ENCODE measurements at regions not wholly inside any gene's neighbourhood (a gene's known extent, or its start where the extent isn't known, plus 50 kb on each side); places are given as distances from the start of the nearest gene placed in this dataset.
"Not testable (repeated sequence)": the region's sequence is repeated elsewhere in the genome, so short reads cannot be mapped to it uniquely, and the experiment has no call there.

DNA sequence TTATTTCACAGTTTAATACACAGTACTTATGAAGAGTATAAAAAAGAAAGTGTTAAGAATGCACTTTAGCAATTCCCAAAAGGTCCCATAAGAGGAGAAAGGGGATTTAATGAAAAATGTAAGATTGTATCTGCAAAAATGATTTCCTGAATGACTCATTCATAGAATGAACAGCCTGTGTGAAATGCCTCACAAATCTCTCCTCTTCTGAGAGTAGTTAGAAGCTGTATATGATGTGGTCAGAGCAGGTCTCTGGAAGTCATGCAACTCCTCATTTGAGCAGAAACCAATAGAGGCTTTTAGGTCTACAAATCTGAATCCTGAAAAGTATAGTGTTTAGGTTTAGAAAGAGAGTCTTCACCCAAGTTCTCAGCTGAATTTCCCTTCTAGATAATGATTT, 381.3 kb upstream of the INTU start:
- DNase-seq: no peak

DNA sequence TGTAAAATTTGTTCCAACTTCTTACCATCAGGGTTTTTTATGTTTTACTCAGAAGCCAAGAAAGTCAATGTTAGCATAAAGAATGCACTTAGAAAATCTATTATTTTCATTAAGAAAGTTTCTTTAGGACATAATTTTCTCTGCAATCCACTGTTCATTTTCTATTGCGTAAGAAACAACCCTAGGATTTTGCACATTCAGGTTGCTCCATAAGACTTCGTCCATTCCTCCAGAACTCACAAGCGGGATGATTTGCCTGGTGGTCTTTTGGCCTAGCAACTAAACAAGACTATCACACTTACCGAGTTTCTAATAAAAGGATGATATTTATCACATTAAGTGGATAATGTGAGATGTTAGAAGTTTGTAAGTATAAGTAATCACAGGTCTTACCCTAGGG, 376.3 kb upstream of the INTU start:
- DNase-seq: no peak

DNA sequence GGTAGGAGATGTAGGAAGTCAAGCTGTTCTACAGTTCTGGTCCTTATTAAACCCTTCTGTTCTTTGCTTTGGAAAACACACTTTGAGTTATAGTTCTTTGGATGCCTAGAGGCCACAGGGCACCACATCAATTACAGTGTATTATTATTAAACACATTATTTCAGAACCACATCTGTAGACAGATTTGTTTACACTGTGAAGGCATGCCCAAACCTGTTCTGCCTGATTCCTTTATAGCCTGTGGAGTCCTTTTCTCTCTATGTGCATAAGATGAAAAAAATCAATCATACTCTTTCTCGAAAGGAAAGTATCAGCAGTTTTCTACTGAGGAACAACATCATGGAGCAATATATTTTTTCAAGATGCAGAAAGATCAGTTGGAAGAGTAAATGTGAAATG, 371.3 kb upstream of the INTU start:
- DNase-seq: peak in 2 of 3 experiments; percentile 17 to 80

GRCh38 chr4:127268367-127268766, 364.4 kb upstream of the INTU start:
- no peak for DNase-seq

GRCh38 chr4:127277023-127277422, 355.7 kb upstream of the INTU start:
- not testable (repeated sequence) for DNase-seq

GRCh38 chr4:127284236-127284635, 348.5 kb upstream of the INTU start:
- no peak for DNase-seq

DNA sequence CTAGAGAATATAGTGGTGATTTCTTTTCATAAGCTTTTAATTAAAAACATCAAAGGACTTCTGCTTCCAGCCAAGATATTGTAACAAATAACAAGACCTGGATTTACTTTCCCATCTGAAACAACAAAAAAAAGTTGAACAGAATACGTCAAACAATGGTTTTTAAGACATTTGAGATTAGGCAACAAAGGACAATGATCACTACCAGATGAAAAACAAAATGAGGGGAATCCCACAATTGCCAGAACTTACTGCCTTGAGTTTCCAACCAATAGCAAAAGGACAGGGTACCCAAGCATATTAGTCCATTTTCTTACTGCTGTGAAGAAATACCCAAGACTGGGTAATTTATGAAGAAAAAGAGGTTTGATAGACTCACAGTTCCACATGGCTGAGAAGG, 341.4 kb upstream of the INTU start:
- DNase-seq: no peak

- no peak for DNase-seq
Measured at GRCh38 chr4:127293496-127293895, 339.3 kb upstream of the INTU start.

DNA sequence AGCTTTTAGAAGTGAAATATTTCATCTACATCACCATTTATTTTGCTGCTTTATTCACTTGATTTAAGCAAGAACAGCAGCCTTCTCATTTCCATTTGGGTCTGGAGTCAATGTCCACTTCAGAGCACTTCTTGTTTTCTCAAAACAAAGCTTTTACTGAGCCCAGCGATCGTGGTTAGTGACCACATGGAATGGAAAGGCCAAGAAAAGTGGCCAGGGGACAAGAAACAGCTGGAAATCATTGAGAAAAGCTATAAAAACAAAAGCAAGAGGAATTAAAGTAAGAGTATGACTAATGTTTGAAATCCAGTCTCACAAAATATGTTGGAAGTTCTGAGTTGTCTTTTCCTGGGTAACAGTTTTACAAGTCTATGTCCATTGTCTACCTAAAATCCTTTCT, 328.4 kb upstream of the INTU start:
- no peak for DNase-seq

DNA sequence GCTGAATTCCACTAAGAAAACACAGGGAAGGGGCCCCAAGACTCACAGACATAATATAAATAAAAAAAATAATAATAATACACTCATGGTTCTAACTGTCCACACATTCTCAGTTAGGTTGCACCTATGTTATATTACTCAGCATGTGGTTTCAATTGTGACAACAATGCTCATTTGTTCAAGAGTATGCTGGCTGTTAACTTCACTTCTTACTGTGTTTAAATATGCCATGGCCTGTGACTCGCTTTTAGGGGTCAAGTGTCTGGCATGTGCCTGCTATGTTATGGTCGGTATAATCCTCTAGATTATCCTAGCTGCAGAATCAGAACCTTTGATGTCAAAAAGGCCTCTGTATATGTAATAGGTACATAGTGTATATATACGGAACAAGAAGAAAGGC, 324.8 kb upstream of the INTU start:
- DNase-seq: peak in 1 of 3 experiments; percentile 15

- DNase-seq: no peak
Measured at GRCh38 chr4:127309369-127310102, 323.2 kb upstream of the INTU start.

GRCh38 chr4:127311371-127311770, 321.4 kb upstream of the INTU start:
- no peak for DNase-seq

- DNase-seq: no peak
Measured at GRCh38 chr4:127311924-127312323, 320.8 kb upstream of the INTU start.

GRCh38 chr4:127313767-127314166, 319.0 kb upstream of the INTU start:
- no peak for DNase-seq

GRCh38 chr4:127327491-127327890, 305.3 kb upstream of the INTU start:
- no peak for DNase-seq

DNA sequence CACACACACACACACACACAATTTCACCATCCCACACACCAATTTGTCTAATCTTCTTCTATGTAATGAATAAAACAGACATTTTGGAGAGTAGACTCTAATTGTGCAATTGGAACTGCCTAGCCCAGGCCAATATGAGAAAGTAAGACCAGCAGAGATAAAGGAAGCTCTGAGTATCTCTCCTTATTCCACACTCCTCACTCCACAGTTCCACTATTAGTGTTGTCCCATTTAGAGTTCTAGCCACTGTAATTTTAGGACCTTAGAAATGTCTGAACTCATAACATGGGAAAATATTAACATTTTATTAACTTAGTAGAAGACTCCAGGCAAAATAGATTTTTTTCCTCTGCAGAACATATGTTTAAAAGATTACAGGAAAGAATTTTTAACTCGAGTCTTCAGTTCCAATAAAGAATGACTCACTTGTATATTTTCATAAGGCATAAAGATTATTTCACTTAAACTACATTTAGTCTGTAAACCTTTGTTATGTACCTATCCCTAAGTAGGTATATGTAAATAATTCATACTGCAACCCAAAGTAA, 297.6 kb upstream of the INTU start:
- no peak for DNase-seq

- DNase-seq: no peak
Measured at GRCh38 chr4:127335732-127336131, 297.0 kb upstream of the INTU start.

- not testable (repeated sequence) for DNase-seq
Measured at GRCh38 chr4:127343123-127343522, 289.6 kb upstream of the INTU start.

- DNase-seq: no peak
Measured at GRCh38 chr4:127344071-127344470, 288.7 kb upstream of the INTU start.

GRCh38 chr4:127347936-127348335, 284.8 kb upstream of the INTU start:
- DNase-seq: no peak

- DNase-seq: no peak
Measured at GRCh38 chr4:127352220-127353113, 280.3 kb upstream of the INTU start.

DNA sequence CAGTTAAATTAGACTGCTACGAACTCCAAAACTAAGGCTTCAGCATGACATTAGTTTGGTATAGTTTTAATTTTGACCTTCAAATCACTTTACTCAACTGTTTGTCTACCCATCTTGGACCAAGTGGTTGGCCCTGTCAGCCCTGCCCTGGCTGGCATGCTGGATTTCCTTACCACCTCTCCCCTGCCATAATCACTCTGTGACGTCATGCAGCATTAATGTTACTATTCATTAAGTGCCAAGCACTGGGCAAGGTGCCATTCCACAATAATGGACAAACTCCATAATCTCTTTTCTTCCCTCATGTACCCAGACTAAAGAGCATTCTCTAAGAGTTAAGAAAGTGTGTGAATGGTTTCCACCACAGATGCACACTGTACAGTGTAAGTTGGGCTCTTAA, 277.0 kb upstream of the INTU start:
- no peak for DNase-seq

DNA sequence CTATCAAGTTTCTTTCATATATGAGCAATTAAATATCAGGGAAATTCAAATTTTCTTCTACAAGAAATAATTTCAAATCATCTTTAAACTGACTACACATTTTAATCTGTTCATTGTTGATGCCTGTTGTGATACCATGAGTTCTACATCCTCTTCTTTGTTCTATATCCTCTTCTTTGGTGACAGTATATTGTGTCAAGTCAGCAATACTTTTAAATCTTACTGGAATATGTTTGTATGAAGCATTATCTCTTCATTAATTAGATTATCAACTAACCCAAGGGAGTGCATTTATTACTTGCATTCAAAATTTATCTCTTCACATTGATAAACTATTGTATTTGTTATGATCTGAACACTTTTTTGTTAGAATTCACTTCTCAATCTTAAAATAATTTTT, 275.0 kb upstream of the INTU start:
- no peak for DNase-seq

- no peak for DNase-seq
Measured at GRCh38 chr4:127362686-127363085, 270.1 kb upstream of the INTU start.

All from NCI-H1417 (cell line).